NCI-H1436 (cell line): ENCODE measurements at regions not wholly inside any gene's neighbourhood (a gene's known extent, or its start where the extent isn't known, plus 50 kb on each side); places are given as distances from the start of the nearest gene placed in this dataset.

Source experiments
- DNase-seq: peaks from one replicate; lab custom pipeline; 2025; lab: John Stamatoyannopoulos, UW

DNA sequence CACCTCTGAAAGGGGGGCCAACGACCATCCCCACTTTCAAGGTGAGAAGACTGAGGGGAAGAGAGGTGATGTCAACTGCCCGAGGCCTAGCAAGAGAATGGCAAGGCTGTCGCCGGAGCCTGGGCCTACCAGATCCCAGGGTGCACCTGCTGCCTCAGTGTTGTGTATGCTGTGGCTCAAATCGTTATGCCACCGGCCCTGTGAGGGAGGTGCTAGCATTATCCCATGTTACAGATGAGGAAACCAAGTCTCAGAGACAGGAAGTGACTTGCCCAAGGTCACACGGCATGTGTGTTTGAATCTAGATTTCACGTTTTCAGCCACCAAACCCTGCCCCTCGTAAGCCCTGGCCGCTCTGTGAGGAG, 152.5 kb downstream of the CEBPB start:
- no peak for DNase-seq

DNA sequence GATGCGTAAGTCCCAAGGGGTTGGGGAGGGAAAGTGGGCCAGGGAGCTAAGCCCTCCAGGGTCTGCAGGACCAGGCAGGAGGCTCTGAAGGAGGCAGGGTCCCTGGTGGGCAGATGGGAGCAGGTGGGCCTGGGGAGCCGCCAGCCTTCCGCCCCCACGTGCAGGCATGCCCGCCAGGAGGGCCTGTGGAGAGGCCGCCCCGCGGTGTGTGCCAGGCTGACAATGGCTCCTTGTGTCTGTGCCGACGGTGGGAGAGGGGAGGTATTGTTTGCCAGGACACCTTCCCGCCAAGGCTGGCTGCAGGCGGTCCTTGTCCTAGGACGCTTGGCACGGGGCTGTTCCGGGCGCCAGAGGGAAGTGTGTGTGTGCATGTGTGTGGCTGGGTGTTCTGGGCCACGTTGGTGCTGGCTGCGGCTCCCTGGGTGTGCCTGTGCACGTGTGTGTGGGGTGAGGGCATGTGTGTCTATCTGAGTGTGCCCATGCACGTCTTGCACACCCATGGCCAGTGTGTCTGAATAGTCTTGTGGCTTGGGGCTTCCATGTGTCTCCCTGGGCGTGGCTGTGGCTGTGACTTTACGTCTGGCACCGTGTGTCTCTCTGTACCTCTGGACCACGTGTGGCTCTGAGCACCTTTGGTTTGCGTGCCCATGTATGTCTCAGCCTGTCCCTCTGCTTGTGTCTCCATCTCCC, 153.0 kb downstream of the CEBPB start:
- DNase-seq: no peak

DNA sequence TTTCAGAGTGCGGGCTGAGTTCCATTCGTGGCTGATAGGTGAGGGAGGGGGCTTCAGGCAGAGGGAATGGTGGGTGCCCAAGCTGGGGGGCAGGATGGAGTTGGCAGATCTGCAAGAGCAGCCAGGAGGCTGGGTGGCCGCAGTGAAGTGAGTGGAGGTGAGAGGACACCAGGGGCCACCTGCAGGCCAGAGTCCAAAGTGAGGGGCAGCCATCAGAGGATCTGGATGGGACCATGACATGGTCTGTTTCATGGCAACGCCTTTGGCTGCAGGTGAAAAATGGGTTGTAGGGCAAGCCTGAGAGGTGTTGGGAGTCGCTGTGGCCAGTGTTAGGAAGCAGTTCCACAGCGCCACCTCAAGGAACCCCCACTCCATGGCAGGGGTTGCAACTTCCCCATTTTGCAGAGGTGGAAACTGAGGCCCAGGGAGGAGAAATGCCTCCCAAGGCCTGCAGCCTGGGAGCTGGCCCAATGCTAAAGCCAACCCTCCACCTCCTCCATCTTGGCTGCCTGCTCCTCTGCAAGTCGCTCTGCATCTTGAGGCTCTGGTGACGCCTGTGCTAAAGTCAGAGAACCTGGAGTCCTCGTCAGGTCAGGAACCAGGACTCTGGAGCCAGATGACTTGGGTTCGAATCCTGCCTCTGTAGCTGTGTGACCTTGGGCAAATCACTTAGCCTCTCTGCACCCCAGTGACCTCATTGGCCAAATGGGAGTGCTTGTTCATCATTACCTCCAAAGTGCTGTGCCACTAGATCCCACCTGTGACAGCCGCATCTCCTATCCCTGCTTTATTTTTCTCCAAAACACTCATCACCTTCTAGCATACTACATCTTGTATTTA, 153.8 kb downstream of the CEBPB start:
- DNase-seq: no peak

DNA sequence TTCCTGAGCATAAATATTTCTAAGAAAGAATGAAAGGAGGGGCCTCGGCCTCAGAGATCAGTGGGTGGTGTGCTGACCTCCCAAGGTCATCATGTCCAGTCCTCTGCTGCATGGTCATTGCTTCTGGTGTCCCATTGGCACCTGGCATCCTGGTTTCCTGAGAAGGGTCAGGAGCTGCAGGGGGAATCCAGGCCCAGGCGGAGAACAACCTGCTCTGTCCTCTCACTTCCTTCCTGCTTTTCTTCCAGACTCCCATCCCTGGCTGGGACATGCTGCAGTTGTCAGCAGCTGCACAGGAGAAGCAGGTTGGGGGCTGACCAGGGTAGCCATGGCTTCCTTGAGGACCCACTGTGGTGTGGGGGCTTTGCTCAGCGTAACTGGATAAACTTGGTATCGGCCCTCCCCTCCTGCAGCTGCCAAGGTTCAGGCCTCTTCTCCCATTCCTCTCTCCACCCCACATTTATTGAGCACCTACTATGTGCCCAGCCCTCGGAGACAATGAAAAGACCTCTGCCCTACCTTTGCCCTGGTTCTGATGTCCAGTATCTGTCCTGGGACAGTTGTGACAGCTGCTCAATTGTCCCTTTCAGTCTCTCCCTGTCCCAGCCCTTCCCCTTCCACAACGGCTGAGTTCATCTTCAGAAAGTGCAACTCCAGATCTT, 155.2 kb downstream of the CEBPB start:
- no peak for DNase-seq

DNA sequence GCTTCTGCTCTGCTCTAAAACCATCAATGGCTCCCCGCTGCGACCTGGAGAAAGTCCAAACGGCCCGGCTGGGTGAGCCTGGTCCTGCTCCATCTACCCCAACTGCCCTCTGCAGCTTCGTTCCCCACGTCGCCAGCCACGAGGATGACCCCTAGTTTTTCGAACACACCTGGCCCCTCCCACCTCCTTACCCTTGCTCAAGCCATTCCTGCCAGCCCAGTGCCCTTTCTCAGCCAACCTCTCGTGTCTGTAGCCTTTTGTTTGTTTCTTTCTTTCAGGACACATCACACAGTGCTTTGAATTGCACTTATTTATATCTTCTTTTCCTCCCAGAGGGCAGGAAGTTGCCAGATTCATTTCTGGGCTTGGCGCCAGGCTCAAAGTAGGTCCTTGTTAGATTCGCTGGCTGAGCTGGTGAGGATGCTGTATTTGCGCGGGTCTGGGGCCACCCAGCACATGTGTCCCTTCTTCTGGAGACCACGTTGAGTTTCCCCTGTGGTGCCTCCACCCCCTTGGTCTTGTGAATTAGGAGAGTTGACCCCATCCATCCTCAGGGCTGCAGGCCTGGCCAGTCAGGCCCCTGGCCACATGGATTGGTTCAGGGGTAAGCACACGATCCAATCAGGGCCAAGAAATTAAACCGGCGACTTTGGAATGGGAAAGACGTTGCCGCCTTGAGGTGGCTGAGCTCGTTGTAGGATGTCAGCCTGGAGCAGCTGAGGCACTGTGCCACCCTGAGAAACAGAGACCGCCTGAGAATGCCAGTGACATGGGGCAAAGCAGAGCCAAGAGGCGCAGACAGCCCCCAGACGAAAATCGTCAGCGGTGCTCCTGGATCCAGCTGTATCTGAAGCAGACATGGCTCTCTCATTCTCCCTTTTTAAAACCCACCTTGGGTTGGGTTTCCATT, 156.0 kb downstream of the CEBPB start:
- DNase-seq: peak; percentile 70

DNA sequence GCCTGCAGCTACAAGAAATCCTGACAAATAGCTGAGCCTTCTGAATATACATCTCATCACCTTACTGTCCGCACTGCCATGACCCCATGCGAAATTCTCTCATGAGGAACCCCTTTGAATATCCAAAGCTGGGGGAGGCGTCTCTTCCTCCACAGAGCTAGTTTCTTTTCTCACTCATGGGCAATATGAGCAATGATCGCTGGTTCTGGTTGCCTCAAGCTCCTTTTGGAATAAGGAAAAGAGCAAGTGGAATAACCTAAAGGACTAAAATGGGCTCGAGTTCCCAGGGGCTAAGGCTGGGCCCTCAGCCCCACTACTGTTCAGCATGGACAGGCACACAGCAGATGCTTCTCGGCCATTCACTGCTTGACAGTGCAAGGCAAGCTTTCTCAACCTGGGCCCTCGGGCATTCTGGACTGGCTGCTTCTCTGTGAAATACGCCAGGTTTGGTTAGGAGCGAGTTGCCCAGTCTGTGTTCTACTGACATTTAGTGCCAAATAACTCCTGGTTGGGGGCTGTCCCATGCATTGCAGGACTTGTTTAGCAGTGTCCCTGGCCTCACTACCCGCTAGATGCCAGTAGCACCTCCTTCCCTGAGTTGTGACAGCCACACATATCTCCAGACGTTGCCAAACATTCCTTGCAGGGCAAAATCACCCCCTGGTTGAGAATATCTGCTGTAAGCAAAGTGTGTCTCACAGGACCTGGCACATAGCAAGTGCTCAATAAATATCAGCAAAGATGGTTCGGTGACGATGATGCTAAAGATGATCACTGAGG, 156.8 kb downstream of the CEBPB start:
- DNase-seq: no peak

DNA sequence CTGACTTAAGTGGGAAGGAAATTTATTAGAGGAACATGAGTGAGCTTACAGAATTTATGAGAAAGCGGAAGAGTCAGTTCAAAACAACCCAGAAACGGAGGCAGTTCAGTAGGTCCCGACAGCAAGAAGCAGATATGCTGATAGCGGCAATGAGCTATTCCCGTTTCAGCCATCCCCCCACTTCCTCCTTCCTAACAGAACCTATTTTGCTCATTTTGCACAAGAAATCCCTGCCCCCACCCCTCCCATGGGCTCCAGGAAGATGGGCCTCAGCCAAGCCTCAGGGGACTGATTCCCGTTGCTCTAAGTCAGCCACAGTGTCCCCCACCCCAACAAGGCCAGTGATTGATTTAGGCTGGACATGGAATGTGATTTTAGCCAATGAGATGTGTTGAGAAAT, 157.5 kb downstream of the CEBPB start:
- DNase-seq: no peak

DNA sequence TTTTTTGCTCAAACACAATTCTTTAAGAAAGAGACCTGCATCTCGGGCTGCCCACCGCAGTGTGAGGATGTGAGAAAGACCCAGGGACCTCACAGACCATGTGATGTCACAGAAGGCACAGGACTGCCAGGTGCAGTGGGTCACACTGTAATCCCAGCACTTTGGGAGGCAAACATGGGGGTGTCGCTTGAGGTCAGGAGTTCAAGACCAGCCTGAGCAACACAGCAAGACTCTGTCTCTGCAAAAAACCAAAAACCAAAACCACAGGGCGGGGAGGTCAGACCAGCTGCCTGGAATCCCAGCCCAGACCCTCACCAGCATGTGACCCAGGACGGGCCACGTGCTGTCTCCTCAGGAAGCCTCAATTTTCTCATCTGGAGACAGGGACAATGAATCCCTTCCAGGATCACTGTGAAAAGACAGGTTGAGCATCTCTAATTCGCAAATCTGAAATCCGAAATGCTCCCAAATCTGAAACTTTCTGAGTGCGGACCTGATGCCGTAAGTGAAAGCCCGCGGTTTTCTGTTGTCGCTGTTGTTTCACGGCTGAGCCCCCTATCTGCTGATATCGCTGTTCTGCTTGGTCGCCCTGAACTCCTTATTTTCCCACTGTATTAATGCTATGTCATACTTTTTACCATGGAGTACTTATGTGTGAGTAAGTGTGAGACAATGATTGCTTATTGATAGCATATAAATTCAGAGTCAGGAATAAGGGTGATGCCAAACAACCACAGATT, 159.5 kb upstream of the PTPN1 start:
- DNase-seq: no peak

DNA sequence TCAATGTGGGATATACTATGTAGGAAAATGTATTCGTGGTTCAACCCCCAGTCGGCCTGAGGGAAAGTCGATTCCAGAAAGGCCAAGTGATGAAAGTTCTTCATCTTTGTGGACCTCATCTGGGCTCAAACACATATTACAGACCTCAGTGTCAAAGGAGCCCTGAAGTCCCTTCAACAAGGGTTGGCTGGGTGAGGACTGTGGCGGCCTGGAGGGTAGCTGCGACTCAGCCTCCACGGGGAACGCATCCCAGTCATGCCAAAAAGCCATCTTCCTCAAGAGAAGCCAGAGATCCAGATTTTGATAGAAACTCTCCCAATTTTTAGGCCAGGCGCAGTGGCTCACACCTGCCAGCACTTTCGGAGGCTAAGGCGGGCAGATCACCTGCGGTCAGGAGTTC, 158.6 kb upstream of the PTPN1 start:
- no peak for DNase-seq

DNA sequence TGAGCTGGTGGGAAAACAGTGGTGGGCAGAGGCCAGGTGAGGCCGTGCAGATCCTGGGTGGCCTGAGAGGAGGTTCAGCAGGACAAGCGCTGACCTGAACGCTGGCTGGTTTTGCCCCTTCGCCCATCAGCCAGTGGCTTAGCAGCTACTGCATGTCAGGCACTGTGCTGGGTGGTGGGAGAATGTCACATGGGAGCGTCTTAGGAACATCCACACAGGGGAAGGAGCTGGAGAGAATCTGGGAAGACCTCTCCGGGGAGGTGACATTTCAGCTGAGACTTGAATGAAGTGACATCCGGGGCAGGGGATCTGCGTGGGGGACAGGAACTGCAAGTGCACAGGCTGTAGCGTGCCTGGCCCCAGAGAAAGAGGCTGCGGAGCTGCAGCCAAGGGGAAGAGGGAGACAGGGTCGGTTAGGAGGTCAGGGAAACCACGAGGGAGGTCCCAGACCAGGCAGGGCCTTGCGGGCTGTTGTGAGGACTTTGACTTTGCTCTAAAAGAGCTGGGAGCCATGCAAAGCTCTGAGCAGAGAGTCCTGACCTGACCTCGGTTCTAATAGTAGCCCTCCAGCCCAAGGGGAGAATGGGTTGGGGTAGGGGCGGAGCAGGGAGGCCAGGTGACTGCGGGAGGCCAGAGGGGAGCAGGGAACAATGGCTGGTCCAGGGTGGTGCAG, 156.8 kb upstream of the PTPN1 start:
- DNase-seq: no peak

DNA sequence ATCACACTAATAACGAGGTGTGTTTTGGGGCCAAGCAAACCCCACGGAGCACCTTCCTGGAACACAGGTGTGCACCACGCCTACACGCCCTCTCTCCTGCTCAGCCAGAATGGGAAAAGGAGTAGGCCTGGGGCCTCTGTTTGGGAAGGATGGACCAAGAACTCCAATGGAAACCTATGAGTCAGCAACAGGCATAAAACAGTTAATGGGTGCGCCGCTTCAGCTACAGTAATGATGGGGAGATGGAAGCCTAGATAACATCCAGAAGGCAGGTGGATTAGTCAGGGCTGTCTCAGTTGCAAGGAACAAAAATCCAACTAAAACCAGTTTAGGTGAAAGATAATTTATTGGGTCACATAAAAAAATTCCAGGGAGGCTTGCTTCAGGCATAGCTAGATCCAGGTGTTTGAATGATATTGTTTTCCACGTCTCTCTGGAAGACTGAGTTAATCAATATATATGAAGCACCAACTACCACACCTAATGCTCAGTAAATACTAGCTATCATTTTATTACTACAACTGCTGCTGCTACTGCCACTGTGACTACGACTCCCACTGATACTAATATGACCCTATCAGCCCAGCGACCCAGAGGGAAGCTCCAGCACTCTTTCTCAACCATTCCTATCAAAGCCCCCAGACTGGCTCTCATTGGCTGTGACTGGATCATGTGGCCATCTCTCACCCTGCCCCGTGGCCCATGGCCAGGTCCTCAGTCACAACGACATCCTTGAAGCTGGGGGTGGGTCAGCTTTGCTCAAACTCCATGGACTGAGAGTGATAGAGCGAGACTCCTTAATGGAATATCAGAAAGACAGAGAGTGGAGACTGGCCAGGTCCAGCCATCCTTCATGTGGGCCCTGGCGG, 155.2 kb upstream of the PTPN1 start:
- no peak for DNase-seq

DNA sequence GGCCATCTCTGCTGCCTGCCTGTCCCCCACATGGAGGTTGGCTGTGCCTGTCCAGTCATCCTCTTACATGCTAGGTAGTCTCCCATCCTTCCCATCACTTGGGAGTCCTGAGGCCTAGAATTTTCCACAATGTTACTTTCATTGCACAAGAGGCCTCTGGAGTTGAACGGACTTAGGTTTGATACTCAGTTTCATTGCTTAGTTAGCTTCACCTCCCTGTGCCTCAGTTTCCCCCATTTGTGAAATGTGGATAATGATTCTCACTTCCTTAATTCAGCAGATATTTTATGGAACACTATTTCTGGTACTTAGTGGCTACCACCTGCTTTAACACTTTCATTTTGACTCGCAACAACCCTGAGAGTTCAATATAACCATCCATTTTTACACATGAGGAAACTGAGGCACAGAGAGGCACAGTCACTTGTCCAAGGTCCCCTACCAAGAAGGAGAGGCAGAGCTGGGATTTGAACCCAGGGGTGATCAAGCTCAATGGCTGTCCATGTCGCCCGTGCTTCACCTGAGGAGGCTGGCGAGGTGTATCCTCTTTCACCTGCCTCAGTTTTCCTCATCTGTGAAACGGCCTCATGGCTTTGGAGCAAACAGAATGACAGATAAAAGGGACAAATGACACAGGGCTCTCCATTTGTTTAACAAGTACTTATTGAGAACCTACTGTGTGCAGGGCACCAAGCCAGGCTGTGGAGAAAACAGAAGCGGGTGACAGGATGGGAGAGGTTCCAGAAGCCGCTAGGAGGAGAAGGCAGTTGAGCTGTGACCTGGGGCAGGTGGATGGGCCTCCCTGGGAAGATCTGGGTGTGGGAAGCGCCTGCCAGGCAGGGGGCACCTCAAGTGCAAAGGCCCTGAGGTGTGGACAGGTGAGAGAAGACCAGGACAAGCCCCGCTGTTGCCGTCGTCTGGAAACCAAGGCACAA, 154.3 kb upstream of the PTPN1 start:
- DNase-seq: no peak

DNA sequence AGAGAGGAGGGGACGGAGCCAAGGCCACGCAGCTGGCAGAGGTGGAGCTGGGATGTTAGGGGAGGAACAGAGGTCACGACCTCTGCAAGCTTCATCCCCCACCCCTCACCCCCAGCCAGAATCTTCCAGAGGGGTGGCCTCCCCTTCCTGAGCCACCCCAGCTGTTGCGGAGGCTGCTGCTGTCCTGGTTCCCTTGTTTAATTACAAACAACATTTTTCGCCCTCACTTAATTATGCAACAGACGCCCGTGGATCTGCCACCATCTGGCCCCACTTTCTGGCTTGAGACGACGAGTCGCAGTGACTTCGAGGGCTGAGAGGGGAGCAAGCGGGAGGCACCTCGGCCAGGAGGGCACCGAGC, 153.7 kb upstream of the PTPN1 start:
- DNase-seq: no peak

DNA sequence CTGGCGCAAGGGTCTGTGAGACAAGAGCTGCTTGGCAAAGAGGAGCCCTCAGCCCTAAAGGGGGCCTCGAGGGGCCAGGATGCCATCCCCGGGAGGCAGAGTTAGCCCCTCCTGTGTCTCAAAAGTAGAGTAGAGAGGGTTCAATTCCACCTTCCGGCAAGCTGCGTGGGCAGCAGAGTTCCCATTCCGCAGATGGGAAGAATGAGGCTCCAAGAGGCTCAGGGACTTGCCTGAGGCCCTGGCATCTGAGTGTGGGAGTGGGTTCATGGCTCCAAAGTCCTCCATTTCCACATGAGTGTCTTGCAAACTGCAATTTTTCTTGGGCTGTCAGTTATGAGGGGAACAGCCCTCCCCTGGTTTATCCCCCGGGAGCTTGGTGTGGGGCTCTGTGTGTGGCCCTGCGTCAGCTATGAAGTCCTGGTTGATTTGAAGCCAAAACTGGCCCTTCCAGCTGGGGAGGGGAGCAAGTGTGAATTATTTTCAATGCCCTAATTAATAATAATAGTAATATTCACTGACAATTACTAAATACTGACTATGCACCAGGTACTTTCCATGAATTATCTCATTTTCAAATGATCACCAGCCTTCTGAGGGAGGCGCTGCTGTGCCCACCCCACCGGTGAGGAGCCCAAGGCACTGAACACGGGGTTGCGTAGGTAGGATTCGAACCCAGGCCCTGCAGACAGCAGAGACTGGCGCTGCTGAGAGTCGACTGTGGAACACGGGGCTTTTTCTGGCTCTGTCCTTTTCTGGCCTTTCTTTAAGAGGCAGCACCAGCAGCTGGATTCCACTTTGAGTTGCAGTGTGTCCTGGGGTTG, 153.0 kb upstream of the PTPN1 start:
- DNase-seq: no peak

DNA sequence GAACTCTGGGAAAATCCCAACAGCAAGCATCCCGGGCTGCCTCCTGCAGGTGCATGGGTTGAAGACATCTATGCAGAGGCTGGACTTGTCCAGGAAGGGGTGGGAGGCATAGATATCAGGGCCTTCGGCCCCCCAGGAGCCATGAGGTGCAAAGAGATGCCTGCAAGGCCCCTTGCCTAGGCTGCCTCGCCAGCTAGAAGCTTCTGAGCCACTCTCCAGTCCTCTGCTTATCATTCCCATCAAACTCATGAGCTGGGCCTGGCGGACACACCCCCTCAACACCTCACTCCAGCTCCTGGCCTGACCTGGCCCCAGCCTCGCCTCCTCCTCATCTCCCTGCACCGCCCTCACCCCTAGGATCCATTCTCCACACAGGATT, 152.4 kb upstream of the PTPN1 start:
- no peak for DNase-seq

DNA sequence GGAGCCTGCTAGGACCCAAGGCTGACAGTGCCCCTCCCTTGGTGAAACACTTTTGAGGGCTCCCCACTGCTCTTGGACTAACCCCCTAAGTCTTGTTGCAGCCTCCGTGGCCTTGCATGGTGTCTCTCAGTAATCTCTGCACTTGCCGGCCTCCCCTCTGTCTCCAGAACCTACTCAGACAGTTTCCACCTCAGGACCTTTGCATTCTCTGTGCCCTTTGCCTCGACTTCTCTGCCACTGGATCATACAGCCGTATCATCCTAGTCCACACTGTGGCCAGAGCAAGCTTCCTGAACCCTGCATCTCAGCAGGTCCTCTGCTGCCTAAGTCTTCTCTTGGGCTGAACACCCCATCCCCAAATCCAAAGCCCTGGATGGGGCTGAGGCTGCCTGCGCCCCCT, 152.0 kb upstream of the PTPN1 start:
- DNase-seq: no peak

DNA sequence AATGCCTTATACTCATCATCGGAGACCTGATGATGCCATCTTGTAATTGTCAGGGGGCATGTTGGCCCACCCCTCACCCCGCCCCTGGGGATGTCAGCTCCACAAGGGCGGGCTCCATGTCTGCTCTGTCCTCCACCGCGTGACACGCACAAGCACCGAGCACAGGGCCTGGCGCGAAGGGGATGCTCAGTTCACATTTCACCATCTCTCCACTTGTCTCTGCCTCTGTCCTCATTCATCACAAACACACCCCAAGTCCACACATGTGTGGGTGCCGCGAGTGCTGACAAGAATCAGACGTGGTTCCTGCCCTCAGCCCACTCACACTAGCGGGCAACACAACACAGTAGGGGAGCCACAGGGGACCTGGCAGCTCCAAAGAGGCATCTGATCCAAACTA, 151.2 kb upstream of the PTPN1 start:
- DNase-seq: no peak
